Right atrium auricular region (tissue), 2 donors: ENCODE measurements at regions not wholly inside any gene's neighbourhood (a gene's known extent, or its start where the extent isn't known, plus 50 kb on each side); places are given as distances from the start of the nearest gene placed in this dataset.

Experiments
- DNase-seq: peaks from one replicate; pipeline ENCODE4 v3.0.0-alpha.2; 2019; ENCODE audit warnings: low spot score
- H3K27ac ChIP-seq, 2 donors: fragments of 200-600 bp; sonication (generic); 1 replicate in 1 of 2; 2 replicates in 1 of 2; pipeline ENCODE4 v1.5.1; 2016 to 2019
- H3K27me3 ChIP-seq, 2 donors: fragments of 200-600 bp; sonication (generic); one replicate each; pipeline versions ENCODE4 v1.5.1 to v1.6.0; 2017 to 2019
- H3K36me3 ChIP-seq: fragments of 200-600 bp; sonication (generic); one replicate; pipeline ENCODE4 v1.5.1; 2016
- H3K4me1 ChIP-seq, 2 donors: fragments of 200-600 bp; sonication (generic); one replicate each; pipeline versions ENCODE4 v1.5.1 to v1.6.0; 2017 to 2019
- H3K4me3 ChIP-seq, 2 donors: fragments of 200-600 bp; sonication (generic); 1 replicate in 1 of 2; 2 replicates in 1 of 2; pipeline ENCODE4 v1.5.1; 2017 to 2019; ENCODE audit warnings: mild to moderate bottlenecking in 1 of 2, moderate library complexity in 1 of 2
- H3K9me3 ChIP-seq, 2 donors: fragments of 200-600 bp; sonication (generic); one replicate each; pipeline ENCODE4 v1.5.1; 2019
- TF ChIP-seq, protein P1 (sequence below), 2 donors: fragments of 200-600 bp; sonication (generic); IDR thresholded peaks; one replicate each; pipeline ENCODE4 v1.5.1; 2019; ENCODE audit warnings: antibody characterized with exemption in 2 of 2

GRCh38 chr20:6240059-6240458, 117.2 kb upstream of the FERMT1 start:
- no peaks in the 10 kb centered on the region for H3K9me3 ChIP-seq
- H3K27me3 ChIP-seq: no peaks in the 10 kb centered on the region
- H3K36me3 ChIP-seq: no peaks in the 10 kb centered on the region
- no peak overlapping the region for H3K27ac ChIP-seq
- no peak overlapping the region for H3K4me3 ChIP-seq
- H3K4me1 ChIP-seq: no peaks in the 10 kb centered on the region
- no peak for DNase-seq
- TF ChIP-seq, protein P1, sequence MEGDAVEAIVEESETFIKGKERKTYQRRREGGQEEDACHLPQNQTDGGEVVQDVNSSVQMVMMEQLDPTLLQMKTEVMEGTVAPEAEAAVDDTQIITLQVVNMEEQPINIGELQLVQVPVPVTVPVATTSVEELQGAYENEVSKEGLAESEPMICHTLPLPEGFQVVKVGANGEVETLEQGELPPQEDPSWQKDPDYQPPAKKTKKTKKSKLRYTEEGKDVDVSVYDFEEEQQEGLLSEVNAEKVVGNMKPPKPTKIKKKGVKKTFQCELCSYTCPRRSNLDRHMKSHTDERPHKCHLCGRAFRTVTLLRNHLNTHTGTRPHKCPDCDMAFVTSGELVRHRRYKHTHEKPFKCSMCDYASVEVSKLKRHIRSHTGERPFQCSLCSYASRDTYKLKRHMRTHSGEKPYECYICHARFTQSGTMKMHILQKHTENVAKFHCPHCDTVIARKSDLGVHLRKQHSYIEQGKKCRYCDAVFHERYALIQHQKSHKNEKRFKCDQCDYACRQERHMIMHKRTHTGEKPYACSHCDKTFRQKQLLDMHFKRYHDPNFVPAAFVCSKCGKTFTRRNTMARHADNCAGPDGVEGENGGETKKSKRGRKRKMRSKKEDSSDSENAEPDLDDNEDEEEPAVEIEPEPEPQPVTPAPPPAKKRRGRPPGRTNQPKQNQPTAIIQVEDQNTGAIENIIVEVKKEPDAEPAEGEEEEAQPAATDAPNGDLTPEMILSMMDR (IDR thresholded peaks at IDR 0.05): no peak

- Histone ChIP-seq H3K4me1 (no peaks in the 10 kb centered on the region), H3K4me3 (no peak overlapping the region), H3K36me3 (no peaks in the 10 kb centered on the region), H3K9me3 (no peaks in the 10 kb centered on the region), H3K27ac (no peak overlapping the region), H3K27me3 (no peaks in the 10 kb centered on the region)
- DNase-seq: no peak
- TF ChIP-seq, protein P1 (IDR thresholded peaks at IDR 0.05): no peak
Measured at GRCh38 chr20:6238421-6238820, 115.6 kb upstream of the FERMT1 start.

GRCh38 chr20:6235510-6235909, 112.7 kb upstream of the FERMT1 start:
- Histone ChIP-seq H3K9me3 (no peaks in the 10 kb centered on the region), H3K36me3 (no peaks in the 10 kb centered on the region), H3K27me3 (no peaks in the 10 kb centered on the region), H3K27ac (no peak overlapping the region), H3K4me3 (no peak overlapping the region), H3K4me1 (no peaks in the 10 kb centered on the region)
- no peak for DNase-seq
- TF ChIP-seq, protein P1 (IDR thresholded peaks at IDR 0.05): no peak

- H3K4me3 ChIP-seq: no peak overlapping the region
- no peaks in the 10 kb centered on the region for H3K4me1 ChIP-seq
- no peaks in the 10 kb centered on the region for H3K27me3 ChIP-seq
- no peak overlapping the region for H3K27ac ChIP-seq
- TF ChIP-seq, protein P1 (IDR thresholded peaks at IDR 0.05): no peak
- no peaks in the 10 kb centered on the region for H3K9me3 ChIP-seq
- DNase-seq: no peak
- no peaks in the 10 kb centered on the region for H3K36me3 ChIP-seq
Measured at GRCh38 chr20:6232436-6232835, 109.6 kb upstream of the FERMT1 start.

- TF ChIP-seq, protein P1 (IDR thresholded peaks at IDR 0.05): no peak
- no peak for DNase-seq
- H3K27me3 ChIP-seq: no peaks in the 10 kb centered on the region
- no peaks in the 10 kb centered on the region for H3K36me3 ChIP-seq
- H3K9me3 ChIP-seq: no peaks in the 10 kb centered on the region
- H3K4me3 ChIP-seq: no peak overlapping the region
- H3K4me1 ChIP-seq: no peaks in the 10 kb centered on the region
- no peak overlapping the region for H3K27ac ChIP-seq
Measured at GRCh38 chr20:6231556-6231955, 108.7 kb upstream of the FERMT1 start.

- H3K27ac ChIP-seq: no peak overlapping the region
Measured at GRCh38 chr20:6228302-6228843, 105.5 kb upstream of the FERMT1 start.

More at GRCh38 chr20:6228302-6228843, 105.5 kb upstream of the FERMT1 start:
- TF ChIP-seq, protein P1 (IDR thresholded peaks at IDR 0.05): no peak
- no peak for DNase-seq
- H3K27me3 ChIP-seq: no peaks in the 10 kb centered on the region
- H3K4me3 ChIP-seq: no peak overlapping the region
- H3K9me3 ChIP-seq: peaks cover 0 to 5% of the 10 kb centered on the region in 2 donors
- no peaks in the 10 kb centered on the region for H3K4me1 ChIP-seq
- H3K36me3 ChIP-seq: no peaks in the 10 kb centered on the region
